ENCODE measurements at regions not wholly inside any gene's neighbourhood (a gene's known extent, or its start where the extent isn't known, plus 50 kb on each side); places are given as distances from the start of the nearest gene placed in this dataset.

- no peaks in the 10 kb centered on the region for H3F3A ChIP-seq (ENCODE audit: low read depth)
- no peak overlapping the region for H2AFZ ChIP-seq (ENCODE audit: low read length)
- TF ChIP-seq CTCF (conservative IDR thresholded peaks at IDR 0.05; ENCODE audit: low read length), result no peak
- no peak for TF ChIP-seq EZH2phosphoT487 (IDR thresholded peaks at IDR 0.05; ENCODE audit: borderline replicate concordance)
- H3K4me1 ChIP-seq (ENCODE audit: insufficient read depth, low read length, poor library complexity, severe bottlenecking), result no peaks in the 10 kb centered on the region
- H3K4me2 ChIP-seq (ENCODE audit: low read depth, low read length, poor library complexity, severe bottlenecking), result no peak overlapping the region
- H3K9me3 ChIP-seq (ENCODE audit: insufficient read depth, low read depth, low read length), result no peaks in the 10 kb centered on the region
- no peaks in the 10 kb centered on the region for H3K9me2 ChIP-seq (replicated peaks; ENCODE audit: low read depth, low read length)
- no peaks in the 10 kb centered on the region for H3K36me3 ChIP-seq (ENCODE audit: insufficient read depth, low read length)
- H4K20me1 ChIP-seq (ENCODE audit: insufficient read depth, low read length, poor library complexity, severe bottlenecking), result no peaks in the 10 kb centered on the region
- no peak overlapping the region for H3K4me3 ChIP-seq (ENCODE audit: low read length, poor library complexity, severe bottlenecking)
- no peaks in the 10 kb centered on the region for H3K27me3 ChIP-seq (ENCODE audit: insufficient read depth, low read length, poor library complexity, severe bottlenecking)
- H3K9ac ChIP-seq (ENCODE audit: low read depth, low read length, poor library complexity, severe bottlenecking), result no peak overlapping the region
- H3K79me2 ChIP-seq (ENCODE audit: insufficient read depth, low read length), result no peaks in the 10 kb centered on the region
These were observed 198.6 kb upstream of the S100G start for GRCh38 chrX:16451334-16451733.

GRCh38 chrX:16454926-16455325, 195.0 kb upstream of the S100G start:
- H2AFZ ChIP-seq (ENCODE audit: low read length), result no peak overlapping the region
- no peaks in the 10 kb centered on the region for H3F3A ChIP-seq (ENCODE audit: low read depth)
- no peaks in the 10 kb centered on the region for H4K20me1 ChIP-seq (ENCODE audit: insufficient read depth, low read length, poor library complexity, severe bottlenecking)
- H3K9ac ChIP-seq (ENCODE audit: low read depth, low read length, poor library complexity, severe bottlenecking), result no peak overlapping the region
- no peaks in the 10 kb centered on the region for H3K27me3 ChIP-seq (ENCODE audit: insufficient read depth, low read length, poor library complexity, severe bottlenecking)
- H3K9me2 ChIP-seq (replicated peaks; ENCODE audit: low read depth, low read length), result no peaks in the 10 kb centered on the region
- no peaks in the 10 kb centered on the region for H3K36me3 ChIP-seq (ENCODE audit: insufficient read depth, low read length)
- H3K79me2 ChIP-seq (ENCODE audit: insufficient read depth, low read length), result no peaks in the 10 kb centered on the region
- TF ChIP-seq CTCF (conservative IDR thresholded peaks at IDR 0.05; ENCODE audit: low read length) (no peak), EZH2phosphoT487 (IDR thresholded peaks at IDR 0.05; ENCODE audit: borderline replicate concordance) (no peak)
- H3K4me3 ChIP-seq (ENCODE audit: low read length, poor library complexity, severe bottlenecking), result no peak overlapping the region
- H3K4me2 ChIP-seq (ENCODE audit: low read depth, low read length, poor library complexity, severe bottlenecking), result no peak overlapping the region
- H3K4me1 ChIP-seq (ENCODE audit: insufficient read depth, low read length, poor library complexity, severe bottlenecking), result no peaks in the 10 kb centered on the region
- no peaks in the 10 kb centered on the region for H3K9me3 ChIP-seq (ENCODE audit: insufficient read depth, low read depth, low read length)

GRCh38 chrX:16457239-16457638, 192.7 kb upstream of the S100G start:
- no peaks in the 10 kb centered on the region for H3K4me1 ChIP-seq (ENCODE audit: insufficient read depth, low read length, poor library complexity, severe bottlenecking)
- no peak overlapping the region for H3K9ac ChIP-seq (ENCODE audit: low read depth, low read length, poor library complexity, severe bottlenecking)
- no peaks in the 10 kb centered on the region for H3K9me2 ChIP-seq (replicated peaks; ENCODE audit: low read depth, low read length)
- H3K4me3 ChIP-seq (ENCODE audit: low read length, poor library complexity, severe bottlenecking), result no peak overlapping the region
- no peaks in the 10 kb centered on the region for H3K27me3 ChIP-seq (ENCODE audit: insufficient read depth, low read length, poor library complexity, severe bottlenecking)
- no peaks in the 10 kb centered on the region for H3K36me3 ChIP-seq (ENCODE audit: insufficient read depth, low read length)
- TF ChIP-seq CTCF (conservative IDR thresholded peaks at IDR 0.05; ENCODE audit: low read length) (no peak), EZH2phosphoT487 (IDR thresholded peaks at IDR 0.05; ENCODE audit: borderline replicate concordance) (no peak)
- no peak overlapping the region for H3K4me2 ChIP-seq (ENCODE audit: low read depth, low read length, poor library complexity, severe bottlenecking)
- H3F3A ChIP-seq (ENCODE audit: low read depth), result no peaks in the 10 kb centered on the region
- H4K20me1 ChIP-seq (ENCODE audit: insufficient read depth, low read length, poor library complexity, severe bottlenecking), result no peaks in the 10 kb centered on the region
- no peaks in the 10 kb centered on the region for H3K9me3 ChIP-seq (ENCODE audit: insufficient read depth, low read depth, low read length)
- no peak overlapping the region for H2AFZ ChIP-seq (ENCODE audit: low read length)
- no peaks in the 10 kb centered on the region for H3K79me2 ChIP-seq (ENCODE audit: insufficient read depth, low read length)

Data from Loucy (cell line).